ENCODE measurements at regions not wholly inside any gene's neighbourhood (a gene's known extent, or its start where the extent isn't known, plus 50 kb on each side); places are given as distances from the start of the nearest gene placed in this dataset.

- H3K4me3 ChIP-seq (replicated peaks in 1 of 3; ENCODE audit: insufficient read depth in 1 of 3, low read depth in 2 of 3, low read length in 3 of 3): no peak overlapping the region
- ChIA-PET POLR2A (no interaction called here), CTCF (ENCODE audit: low intra/inter-chr PET ratio, low total read pairs) (no interaction called here)
- no peaks in the 10 kb centered on the region for H3K27me3 ChIP-seq (ENCODE audit: control insufficient read depth in 1 of 2, insufficient read depth in 2 of 2, low read length in 2 of 2)
- H3K79me2 ChIP-seq (ENCODE audit: insufficient read depth, low read length): no peaks in the 10 kb centered on the region
- no peaks in the 10 kb centered on the region for H4K20me1 ChIP-seq (ENCODE audit: insufficient read depth, low read length)
- H2AFZ ChIP-seq (ENCODE audit: low read length): no peak overlapping the region
- no peaks in the 10 kb centered on the region for H3K36me3 ChIP-seq (replicated peaks in 1 of 2; ENCODE audit: control insufficient read depth in 1 of 2, insufficient read depth in 2 of 2, low read length in 2 of 2)
- FAIRE-seq (no peak), ATAC-seq (no peak), DNase-seq (ENCODE audit: low spot score) (no peak)
- H3K27ac ChIP-seq (ENCODE audit: extremely low read length, insufficient read depth, low read length): no peak overlapping the region
- 0 out of 2 replicates have a peak, but pooled peaks cover 6% of the 10 kb centered on the region for H3K4me1 ChIP-seq (ENCODE audit: insufficient read depth, low read length)
- no TSS peak for BruUV-seq (replicated peaks)
- in situ Hi-C loops (cut with HindIII; ENCODE audit: extremely low pct_ligation_motif_present, low pct_unique_long_range_greater_than_20kb): no loop called here
- intact Hi-C loops (cut with micrococcal nuclease; ENCODE audit: unreplicated experiment): no loop called here
- H3K4me2 ChIP-seq (ENCODE audit: low read depth, low read length): no peak overlapping the region
- H3K9me3 ChIP-seq (ENCODE audit: low read length): no peaks in the 10 kb centered on the region
- 23% methylated on average over 5 of the region's 5 CpGs for WGBS (ENCODE audit: low lambda C conversion rate)
- no peak for TF ChIP-seq ZNF660 (CRISPR knock-in tag; IDR thresholded peaks at IDR 0.05; ENCODE audit: borderline replicate concordance, low read depth)
- TF ChIP-seq USF2 (IDR thresholded peaks at IDR 0.05; ENCODE audit: low read depth, low read length): no peak
- TF ChIP-seq USF2 (CRISPR knock-in tag; IDR thresholded peaks at IDR 0.05; ENCODE audit: borderline replicate concordance): no peak
- no peak for TF ChIP-seq ATF1 (CRISPR knock-in tag; IDR thresholded peaks at IDR 0.05)
- no peak for TF ChIP-seq NFYC (CRISPR knock-in tag; IDR thresholded peaks at IDR 0.05)
- TF ChIP-seq HMG20A (CRISPR knock-in tag; IDR thresholded peaks at IDR 0.05; ENCODE audit: borderline replicate concordance): no peak
- H3K9ac ChIP-seq (ENCODE audit: insufficient read depth, low read depth, low read length): no peak overlapping the region
These were observed 341.1 kb upstream of the RUNX1 start for GRCh38 chr21:35390013-35390776.

Measured in HepG2 (cell line).